OCI-LY7 (cell line): ENCODE measurements at regions not wholly inside any gene's neighbourhood (a gene's known extent, or its start where the extent isn't known, plus 50 kb on each side); places are given as distances from the start of the nearest gene placed in this dataset.

Experiments used
- BruUV-seq: library from RNA; stranded (reverse); fragments of 400-500 nt; replicated peaks from 2 replicates; lab custom pipeline; 2021; lab: Mats Ljungman, UMichigan
- CTCF ChIA-PET: fragments of 300-600 bp; sonication (Branson Sonifier 250); formaldehyde crosslinking; loops from one replicate; lab custom pipeline; 2022; ENCODE audit warnings: antibody characterized with exemption; ENCODE audit not compliant: unreplicated experiment; lab: Charles Lee
- POLR2A ChIA-PET: fragments of 300-600 bp; sonication (Branson Sonifier 250); formaldehyde crosslinking; loops from one replicate; lab custom pipeline; 2022; ENCODE audit warnings: antibody characterized with exemption; lab: Charles Lee
- DNase-seq: peaks from one replicate; pipeline ENCODE4 v3.0.0-alpha.2; 2015; ENCODE audit warnings: low spot score
- H2AFZ ChIP-seq: fragments of 200-600 bp; sonication (generic), shearing (Covaris generic); 2 replicates; pipeline ENCODE4 v1.6.1; 2014; ENCODE audit warnings: mild to moderate bottlenecking, antibody characterized with exemption, low read length, moderate library complexity
- H3K27ac ChIP-seq: fragments of 200-600 bp; sonication (generic); 2 replicates; pipeline ENCODE4 v1.5.1; 2014; ENCODE audit warnings: mixed run types, low read depth, mild to moderate bottlenecking, moderate library complexity, low read length, inconsistent platforms; ENCODE audit not compliant: poor library complexity, severe bottlenecking
- H3K36me3 ChIP-seq: fragments of 200-600 bp; sonication (generic); 2 replicates; pipeline ENCODE4 v1.6.1; 2014; ENCODE audit warnings: mild to moderate bottlenecking, antibody characterized with exemption, low read length, moderate library complexity, mixed read lengths; ENCODE audit not compliant: insufficient read depth
- H3K4me1 ChIP-seq: fragments of 200-600 bp; sonication (generic); 2 replicates; pipeline ENCODE4 v1.5.1; 2014; ENCODE audit warnings: mild to moderate bottlenecking, low read length; ENCODE audit not compliant: insufficient read depth, poor library complexity, severe bottlenecking
- H3K4me2 ChIP-seq: fragments of 200-600 bp; sonication (generic); 2 replicates; pipeline ENCODE4 v1.6.1; 2014; ENCODE audit warnings: mild to moderate bottlenecking, low read length
- H3K4me3 ChIP-seq: fragments of 200-600 bp; sonication (generic); 2 replicates; pipeline ENCODE4 v1.5.1; 2014; ENCODE audit warnings: mild to moderate bottlenecking, low read depth, low read length; ENCODE audit not compliant: poor library complexity, severe bottlenecking
- H3K79me2 ChIP-seq: fragments of 200-600 bp; sonication (generic); 2 replicates; pipeline ENCODE4 v1.6.1; 2016; ENCODE audit warnings: low read depth, mild to moderate bottlenecking, low read length, moderate library complexity, mixed read lengths; ENCODE audit not compliant: insufficient read depth
- H3K9me2 ChIP-seq: fragments of 200-600 bp; sonication (generic); 2 replicates; pipeline ENCODE4 v1.6.1; 2016; ENCODE audit warnings: mild to moderate bottlenecking, low read length, mixed read lengths; ENCODE audit not compliant: insufficient read depth
- H3K9me3 ChIP-seq: fragments of 200-600 bp; sonication (generic); 2 replicates; pipeline ENCODE4 v1.6.1; 2014; ENCODE audit warnings: mild to moderate bottlenecking, mixed run types, low read length, mixed read lengths
- H4K20me1 ChIP-seq: fragments of 200-600 bp; sonication (generic); 2 replicates; pipeline ENCODE4 v1.6.1; 2014; ENCODE audit warnings: mild to moderate bottlenecking, antibody characterized with exemption, low read length, moderate library complexity, mixed read lengths; ENCODE audit not compliant: insufficient read depth
- EZH2phosphoT487 ChIP-seq: fragments of 200-600 bp; sonication (generic); IDR thresholded peaks from 2 replicates; pipeline ENCODE4 v1.6.1; 2018; ENCODE audit warnings: low read depth, borderline replicate concordance, mild to moderate bottlenecking, mixed run types, antibody characterized with exemption, low read length, moderate library complexity, mixed read lengths
- intact Hi-C: fragments of 100-400 bp; cut with micrococcal nuclease; formaldehyde crosslinking; loops from one replicate; pipeline ENCODE4 v1.10.0; 2022; ENCODE audit not compliant: unreplicated experiment
- TF ChIP-seq, protein P1 (sequence below): fragments of 200-600 bp; sonication (generic); conservative IDR thresholded peaks from 2 replicates; pipeline ENCODE4 v1.5.1; 2014; ENCODE audit warnings: mild to moderate bottlenecking, antibody characterized with exemption, low read length, moderate library complexity, mixed read lengths

DNA sequence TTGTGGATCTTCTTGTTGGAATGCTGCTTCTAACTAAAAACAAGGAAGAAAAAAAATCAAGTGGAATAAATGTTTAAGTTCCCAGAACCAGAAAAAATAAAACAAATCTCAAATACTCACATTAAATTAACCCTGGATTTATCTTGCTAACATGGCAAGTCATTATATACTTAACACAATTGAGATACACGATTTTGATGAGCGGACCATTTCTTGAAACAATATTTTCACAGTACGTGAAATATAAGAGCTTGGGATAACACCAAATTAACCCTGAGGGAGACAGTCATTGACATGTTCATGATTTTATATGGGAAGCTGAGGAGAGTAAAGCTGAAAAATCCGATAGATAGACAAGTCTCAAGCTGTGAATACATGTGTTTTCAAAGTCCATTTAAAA, 128.6 kb downstream of the PTCSC3 start:
- BruUV-seq: no TSS peak
- no peaks in the 10 kb centered on the region for H3K79me2 ChIP-seq
- no peaks in the 10 kb centered on the region for H3K36me3 ChIP-seq
- H2AFZ ChIP-seq: no peak overlapping the region
- H3K4me2 ChIP-seq: no peak overlapping the region
- no peaks in the 10 kb centered on the region for H3K9me2 ChIP-seq
- POLR2A ChIA-PET: interaction anchor here (0.6 to 1.8 kb wide), 3 partner anchors 10 to 13 kb away, joined by 3 to 7 read pairs (median 3); no protein-coding TSS in a partner anchor
- H3K4me1 ChIP-seq: no peaks in the 10 kb centered on the region
- H4K20me1 ChIP-seq: no peaks in the 10 kb centered on the region
- no peak overlapping the region for H3K4me3 ChIP-seq
- H3K27ac ChIP-seq: no peak overlapping the region
- H3K9me3 ChIP-seq: no peaks in the 10 kb centered on the region
- no peak for DNase-seq
- CTCF ChIA-PET: no interaction called here
- intact Hi-C loops: no loop called here
- TF ChIP-seq EZH2phosphoT487: no peak
- TF ChIP-seq, protein P1, sequence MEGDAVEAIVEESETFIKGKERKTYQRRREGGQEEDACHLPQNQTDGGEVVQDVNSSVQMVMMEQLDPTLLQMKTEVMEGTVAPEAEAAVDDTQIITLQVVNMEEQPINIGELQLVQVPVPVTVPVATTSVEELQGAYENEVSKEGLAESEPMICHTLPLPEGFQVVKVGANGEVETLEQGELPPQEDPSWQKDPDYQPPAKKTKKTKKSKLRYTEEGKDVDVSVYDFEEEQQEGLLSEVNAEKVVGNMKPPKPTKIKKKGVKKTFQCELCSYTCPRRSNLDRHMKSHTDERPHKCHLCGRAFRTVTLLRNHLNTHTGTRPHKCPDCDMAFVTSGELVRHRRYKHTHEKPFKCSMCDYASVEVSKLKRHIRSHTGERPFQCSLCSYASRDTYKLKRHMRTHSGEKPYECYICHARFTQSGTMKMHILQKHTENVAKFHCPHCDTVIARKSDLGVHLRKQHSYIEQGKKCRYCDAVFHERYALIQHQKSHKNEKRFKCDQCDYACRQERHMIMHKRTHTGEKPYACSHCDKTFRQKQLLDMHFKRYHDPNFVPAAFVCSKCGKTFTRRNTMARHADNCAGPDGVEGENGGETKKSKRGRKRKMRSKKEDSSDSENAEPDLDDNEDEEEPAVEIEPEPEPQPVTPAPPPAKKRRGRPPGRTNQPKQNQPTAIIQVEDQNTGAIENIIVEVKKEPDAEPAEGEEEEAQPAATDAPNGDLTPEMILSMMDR: no peak

DNA sequence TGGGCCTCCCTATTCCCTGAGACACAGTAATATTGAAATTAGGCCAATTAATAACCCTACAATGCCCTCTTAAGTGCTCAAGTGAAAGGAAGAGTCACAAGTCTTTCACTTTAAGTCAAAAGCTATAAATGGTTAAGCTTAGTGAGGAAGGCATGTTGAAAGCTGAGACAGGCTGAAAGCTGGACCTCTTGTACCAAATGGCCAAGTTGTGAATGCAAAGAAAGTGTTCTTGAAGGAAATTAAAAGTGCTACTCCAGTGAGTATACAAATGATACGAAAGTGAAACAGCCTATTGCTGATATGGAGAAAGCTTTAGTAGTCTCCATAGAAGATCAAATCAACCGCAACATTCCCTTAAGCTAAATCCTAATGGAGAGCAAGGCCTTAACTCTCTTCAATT, 140.8 kb downstream of the PTCSC3 start:
- Histone ChIP-seq H4K20me1 (no peaks in the 10 kb centered on the region), H3K4me1 (no peaks in the 10 kb centered on the region), H3K27ac (no peak overlapping the region), H3K79me2 (no peaks in the 10 kb centered on the region), H2AFZ (no peak overlapping the region), H3K4me3 (no peak overlapping the region), H3K36me3 (no peaks in the 10 kb centered on the region), H3K4me2 (no peak overlapping the region), H3K9me3 (no peaks in the 10 kb centered on the region), H3K9me2 (no peaks in the 10 kb centered on the region)
- ChIA-PET POLR2A (interaction anchor here (1.6 kb wide), 1 partner anchor 12 kb away, joined by 7 read pairs; no protein-coding TSS in a partner anchor), CTCF (no interaction called here)
- DNase-seq: no peak
- no peak for TF ChIP-seq EZH2phosphoT487
- TF ChIP-seq, protein P1: no peak
- no TSS peak for BruUV-seq
- intact Hi-C loops: no loop called here

DNA sequence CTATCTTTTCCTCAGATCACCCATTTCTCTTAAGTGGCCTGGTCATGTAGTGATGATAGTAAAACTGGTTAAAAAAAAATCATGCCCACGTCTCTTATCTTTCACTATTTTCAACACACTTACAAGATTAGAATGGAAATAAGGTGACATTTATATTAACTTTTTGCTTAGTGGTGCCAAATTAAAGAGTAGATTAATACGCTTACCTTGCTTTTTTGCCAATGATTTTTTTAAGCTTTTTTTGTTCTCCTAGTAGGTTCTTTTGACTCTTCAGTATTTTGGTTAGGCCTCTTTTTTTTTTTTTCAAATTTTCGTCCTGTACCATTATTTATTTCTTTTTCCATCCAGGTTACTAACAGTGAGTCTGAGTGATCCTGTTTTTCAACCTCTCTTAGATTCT, 147.9 kb downstream of the PTCSC3 start:
- TF ChIP-seq EZH2phosphoT487: no peak
- TF ChIP-seq, protein P1: no peak
- CTCF ChIA-PET: no interaction called here

More for the DNA sequence above, 147.9 kb downstream of the PTCSC3 start:
- POLR2A ChIA-PET: interaction anchor here (0.7 to 1.2 kb wide), 3 partner anchors 10 to 174 kb away, joined by 4 to 6 read pairs (median 5); no protein-coding TSS in a partner anchor
- Histone ChIP-seq H3K4me3 (no peak overlapping the region), H2AFZ (no peak overlapping the region), H3K79me2 (no peaks in the 10 kb centered on the region), H3K27ac (no peak overlapping the region), H3K4me2 (no peak overlapping the region), H3K9me3 (no peaks in the 10 kb centered on the region), H3K36me3 (no peaks in the 10 kb centered on the region), H3K4me1 (no peaks in the 10 kb centered on the region), H4K20me1 (no peaks in the 10 kb centered on the region), H3K9me2 (no peaks in the 10 kb centered on the region)
- no peak for DNase-seq
- BruUV-seq: no TSS peak
- intact Hi-C loops: no loop called here
